IMR-90 (cell line): ENCODE measurements at regions not wholly inside any gene's neighbourhood (a gene's known extent, or its start where the extent isn't known, plus 50 kb on each side); places are given as distances from the start of the nearest gene placed in this dataset.

ENCODE experiments used
- ATAC-seq: fragments of 200-7000 bp; cut with Tn5 transposase; 2 replicates; pipeline ENCODE4 v1.9.1; 2020; ENCODE audit warnings: low read depth, mild to moderate bottlenecking, moderate library complexity
- BruUV-seq: library from RNA; stranded (reverse); fragments of 400-500 nt; replicated peaks from 2 replicates; lab custom pipeline; 2021; lab: Mats Ljungman, UMichigan
- CTCF ChIA-PET: fragments of 300-600 bp; formaldehyde crosslinking; extraction: SDS; loops from one replicate; lab custom pipeline; 2021; ENCODE audit warnings: antibody characterized with exemption; lab: Yijun Ruan, JAX
- POLR2A ChIA-PET: fragments of 300-600 bp; sonication (Branson Sonifier 250); formaldehyde crosslinking; loops from one replicate; lab custom pipeline; 2022; ENCODE audit warnings: antibody characterized with exemption; ENCODE audit not compliant: unreplicated experiment; lab: Charles Lee
- DNase-seq: peaks from one replicate; pipeline ENCODE4 v3.0.0; 2013
- H2AFZ ChIP-seq: replicated peaks from 2 replicates; pipeline ENCODE3; 2013; ENCODE audit warnings: low read length, mild to moderate bottlenecking; ENCODE audit not compliant: poor library complexity
- H2AK5ac ChIP-seq: 2 replicates; pipeline ENCODE4 v1.6.1; 2013; ENCODE audit warnings: low read depth, low read length, inconsistent platforms
- H2AK9ac ChIP-seq: replicated peaks from 2 replicates; pipeline ENCODE3; 2013; ENCODE audit warnings: mild to moderate bottlenecking, low read depth, low read length, moderate library complexity; ENCODE audit not compliant: poor library complexity
- H2BK120ac ChIP-seq: 2 replicates; pipeline ENCODE4 v1.6.1; 2013; ENCODE audit warnings: low read depth, low read length, inconsistent platforms
- H2BK15ac ChIP-seq: 3 replicates; pipeline ENCODE4 v1.6.1; 2013; ENCODE audit warnings: low read depth, low read length, inconsistent platforms
- H2BK20ac ChIP-seq: 2 replicates; pipeline ENCODE4 v1.6.1; 2013; ENCODE audit warnings: low read depth, mild to moderate bottlenecking, inconsistent platforms, low read length, moderate library complexity
- H2BK5ac ChIP-seq: 2 replicates; pipeline ENCODE4 v1.6.1; 2013; ENCODE audit warnings: mild to moderate bottlenecking, low read depth, low read length, inconsistent platforms; ENCODE audit not compliant: poor library complexity, severe bottlenecking
- H3K14ac ChIP-seq: replicated peaks from 2 replicates; pipeline ENCODE4 v1.6.1; 2013; ENCODE audit warnings: low read depth, low read length, inconsistent platforms
- H3K18ac ChIP-seq: 2 replicates; pipeline ENCODE4 v1.6.1; 2013; ENCODE audit warnings: low read depth, low read length, control low read depth
- H3K23ac ChIP-seq: 2 replicates; pipeline ENCODE4 v1.6.1; 2013; ENCODE audit warnings: low read depth, low read length, inconsistent platforms
- H3K27ac ChIP-seq: 2 replicates; pipeline ENCODE4 v1.5.1; 2013; ENCODE audit warnings: mild to moderate bottlenecking, control low read depth, low read length; ENCODE audit not compliant: insufficient read depth
- H3K27me3 ChIP-seq: 2 replicates; pipeline ENCODE4 v1.6.1; 2013; ENCODE audit warnings: low read length; ENCODE audit not compliant: control insufficient read depth, insufficient read depth
- H3K36me3 ChIP-seq: 2 replicates; pipeline ENCODE4 v1.6.1; 2013; ENCODE audit warnings: low read length, mixed read lengths; ENCODE audit not compliant: control insufficient read depth, insufficient read depth
- H3K4ac ChIP-seq: 2 replicates; pipeline ENCODE4 v1.6.1; 2013; ENCODE audit warnings: low read depth, low read length, inconsistent platforms
- H3K4me1 ChIP-seq: 2 replicates; pipeline ENCODE4 v1.6.1; 2013; ENCODE audit warnings: low read length, mixed read lengths; ENCODE audit not compliant: control insufficient read depth, insufficient read depth
- H3K4me2 ChIP-seq: 2 replicates; pipeline ENCODE4 v1.6.1; 2013; ENCODE audit warnings: low read depth, mild to moderate bottlenecking, control low read depth, low read length, moderate library complexity
- H3K4me3 ChIP-seq: 2 replicates; pipeline ENCODE4 v1.5.1; 2013; ENCODE audit warnings: low read depth, mild to moderate bottlenecking, control low read depth, low read length, moderate library complexity; ENCODE audit not compliant: insufficient read depth
- H3K56ac ChIP-seq: 2 replicates; pipeline ENCODE4 v1.6.1; 2013; ENCODE audit warnings: low read length, inconsistent platforms; ENCODE audit not compliant: insufficient read depth; ENCODE audit errors: extremely low read depth
- H3K79me1 ChIP-seq, 2 experiments: 2 replicates each; pipeline ENCODE4 v1.6.1; 2013; ENCODE audit warnings: low read length in 2 of 2, inconsistent platforms in 1 of 2, low read depth in 1 of 2
- H3K9ac ChIP-seq: 2 replicates; pipeline ENCODE4 v1.6.1; 2013; ENCODE audit warnings: low read depth, low read length, control low read depth
- H3K9me1 ChIP-seq: 2 replicates; pipeline ENCODE4 v1.6.1; 2013; ENCODE audit warnings: low read length, inconsistent platforms; ENCODE audit not compliant: insufficient read depth
- H3K9me3 ChIP-seq: 2 replicates; pipeline ENCODE4 v1.6.1; 2013; ENCODE audit warnings: low read length; ENCODE audit not compliant: control insufficient read depth, insufficient read depth
- H4K20me1 ChIP-seq: 2 replicates; pipeline ENCODE4 v1.6.1; 2013; ENCODE audit warnings: low read length, inconsistent platforms; ENCODE audit not compliant: insufficient read depth
- H4K5ac ChIP-seq: 2 replicates; pipeline ENCODE4 v1.6.1; 2013; ENCODE audit warnings: mild to moderate bottlenecking, low read depth, low read length, control low read depth
- H4K8ac ChIP-seq, 2 experiments: 2 replicates each; pipeline ENCODE4 v1.6.1; 2013; ENCODE audit warnings: low read depth in 2 of 2, low read length in 2 of 2, control low read depth in 1 of 2, inconsistent platforms in 1 of 2
- H4K91ac ChIP-seq: 2 replicates; pipeline ENCODE4 v1.6.1; 2013; ENCODE audit warnings: low read depth, low read length, inconsistent platforms; ENCODE audit not compliant: insufficient read depth
- BHLHE40 ChIP-seq: fragments of 150-350 bp; IDR thresholded peaks from 2 replicates; pipeline ENCODE4 v1.6.1; 2016; ENCODE audit warnings: mild to moderate bottlenecking, low read depth, low read length
- CEBPB ChIP-seq: IDR thresholded peaks from 2 replicates; pipeline ENCODE4 v1.6.1; 2012; ENCODE audit warnings: low read depth, low read length, improper control_type of control experiment
- MAFK ChIP-seq: IDR thresholded peaks from 2 replicates; pipeline ENCODE4 v1.6.1; 2012; ENCODE audit warnings: low read depth, low read length, improper control_type of control experiment
- MXI1 ChIP-seq: IDR thresholded peaks from 2 replicates; pipeline ENCODE4 v1.6.1; 2012; ENCODE audit warnings: low read depth, mild to moderate bottlenecking, low read length, moderate library complexity, borderline replicate concordance
- NFE2L2 ChIP-seq: fragments of 150-350 bp; IDR thresholded peaks from 2 replicates; pipeline ENCODE4 v1.6.1; 2016; ENCODE audit warnings: low read depth, mild to moderate bottlenecking, low read length
- POLR2A ChIP-seq: IDR thresholded peaks from 2 replicates; pipeline ENCODE4 v1.6.1; 2012; ENCODE audit warnings: mild to moderate bottlenecking, low read depth, low read length
- RAD21 ChIP-seq: IDR thresholded peaks from 2 replicates; pipeline ENCODE4 v1.6.1; 2012; ENCODE audit warnings: low read length, improper control_type of control experiment
- RCOR1 ChIP-seq: IDR thresholded peaks from 2 replicates; pipeline ENCODE4 v1.6.1; 2012; ENCODE audit warnings: mild to moderate bottlenecking, low read length, improper control_type of control experiment; ENCODE audit not compliant: insufficient replicate concordance
- RFX5 ChIP-seq: IDR thresholded peaks from 2 replicates; pipeline ENCODE4 v1.8.0; 2012; ENCODE audit warnings: low read depth, mild to moderate bottlenecking, low read length, moderate library complexity
- SMC3 ChIP-seq: fragments of 150-350 bp; IDR thresholded peaks from 2 replicates; pipeline ENCODE4 v1.6.1; 2016; ENCODE audit warnings: low read depth, mild to moderate bottlenecking, antibody characterized with exemption, low read length, moderate library complexity
- WGBS, 2 experiments: methylation state at CpG; one replicate each; pipeline versions ENCODE4 v1.1.5 to v1.1.7; 2013; ENCODE audit warnings: missing lambda C conversion rate in 2 of 2; ENCODE audit not compliant: insufficient read length in 1 of 2; ENCODE audit errors: extremely low coverage in 2 of 2; 5-methylcytosine and 5-hydroxymethylcytosine counted together
- dilution Hi-C: fragments of 300-500 bp; cut with HindIII; formaldehyde crosslinking; loops from one replicate; pipeline ENCODE4 v1.14.3; 2018; ENCODE audit warnings: low sequenced_read_pairs; ENCODE audit not compliant: unreplicated experiment
- in situ Hi-C: fragments of 300-500 bp; cut with MboI; formaldehyde crosslinking; loops from 3 replicates; pipeline ENCODE4 v1.14.3; 2019; ENCODE audit warnings: low sequenced_read_pairs, inconsistent platforms, mixed read lengths
- intact Hi-C: fragments of 100-400 bp; cut with micrococcal nuclease; formaldehyde crosslinking; loops from 2 replicates; pipeline ENCODE4 v1.10.0; 2022

GRCh38 chr21:31446226-31446855, 102.3 kb upstream of the TIAM1 start:
- POLR2A ChIA-PET, result no interaction called here
- Histone ChIP-seq H3K4me1 (no peaks in the 10 kb centered on the region), H2BK20ac (no peak overlapping the region), H3K4me2 (no peak overlapping the region), H2AK9ac (no peak overlapping the region), H2BK15ac (no peak overlapping the region), H3K27me3 (no peaks in the 10 kb centered on the region), H4K5ac (no peak overlapping the region), H4K91ac (no peak overlapping the region), H2BK5ac (no peak overlapping the region), H4K8ac (no peak overlapping the region), H3K9me3 (peaks cover 4% of the 10 kb centered on the region), H2AFZ (no peak overlapping the region), H3K27ac (no peak overlapping the region), H3K56ac (no peak overlapping the region), H3K14ac (no peak overlapping the region), H3K9me1 (no peaks in the 10 kb centered on the region), H2AK5ac (no peak overlapping the region), H3K36me3 (no peaks in the 10 kb centered on the region), H4K20me1 (no peaks in the 10 kb centered on the region), H3K79me1 (no peaks in the 10 kb centered on the region), H3K23ac (no peak overlapping the region), H3K9ac (no peak overlapping the region), H3K4ac (no peak overlapping the region), H2BK120ac (no peak overlapping the region), H3K4me3 (no peak overlapping the region), H3K18ac (no peak overlapping the region)
- dilution Hi-C loops (no loop called here), intact Hi-C loops (no loop called here), in situ Hi-C loops (no loop called here)
- no TSS peak for BruUV-seq
- no peak for ATAC-seq
- TF ChIP-seq RCOR1 (no peak), MXI1 (no peak), NFE2L2 (no peak), MAFK (no peak), CEBPB (no peak), RAD21 (no peak), SMC3 (no peak), RFX5 (no peak), BHLHE40 (no peak), POLR2A (no peak)
- DNase-seq, result no peak
- WGBS, 2 experiments, result 82% methylated on average over 4 of the region's 8 CpGs; no CpG with 5 or more reads in 1 of the 2 experiments
- CTCF ChIA-PET, result no interaction called here
